ENCODE measurements at regions not wholly inside any gene's neighbourhood (a gene's known extent, or its start where the extent isn't known, plus 50 kb on each side); places are given as distances from the start of the nearest gene placed in this dataset.

DNA sequence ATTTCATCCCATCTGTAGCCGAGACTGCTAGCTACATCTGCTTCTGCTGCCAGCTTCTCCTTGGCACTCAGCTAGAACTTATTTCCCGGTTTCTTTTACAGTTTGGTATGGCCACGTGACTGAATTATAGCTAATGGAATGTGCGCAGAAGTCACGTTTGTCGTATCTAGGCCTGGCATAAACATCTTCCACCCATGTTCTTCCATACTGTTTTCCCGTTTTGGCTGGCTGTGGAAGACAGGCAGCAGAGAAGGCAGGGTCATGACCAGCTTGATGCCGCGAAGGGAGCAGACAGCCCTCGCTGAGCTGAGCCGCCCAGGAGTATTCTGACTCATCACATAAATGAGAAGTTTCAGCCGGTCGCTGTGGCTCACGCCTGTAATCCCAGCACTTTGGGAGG is 186.7 kb downstream of the RFC3 start:
- DNase-seq = no peak

DNA sequence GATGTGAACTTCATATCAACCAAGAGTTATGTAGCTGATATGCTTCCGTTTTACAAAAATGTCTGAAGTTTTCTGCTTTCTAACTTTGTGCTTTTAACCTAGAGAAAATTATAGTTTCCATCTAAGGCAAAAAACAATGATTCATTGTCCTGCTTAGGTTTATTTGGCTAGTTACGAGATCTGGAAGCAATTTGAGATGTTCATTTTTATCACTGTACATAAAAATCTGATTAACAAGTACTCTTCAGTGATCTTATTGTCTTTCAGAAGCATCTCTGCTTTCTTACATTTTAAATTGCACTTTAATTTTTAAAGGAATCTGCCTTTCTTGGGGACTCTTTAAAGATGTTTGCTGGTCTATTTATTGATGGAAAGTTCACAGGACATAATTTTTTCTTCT is 188.1 kb downstream of the RFC3 start:
- no peak for DNase-seq

DNA sequence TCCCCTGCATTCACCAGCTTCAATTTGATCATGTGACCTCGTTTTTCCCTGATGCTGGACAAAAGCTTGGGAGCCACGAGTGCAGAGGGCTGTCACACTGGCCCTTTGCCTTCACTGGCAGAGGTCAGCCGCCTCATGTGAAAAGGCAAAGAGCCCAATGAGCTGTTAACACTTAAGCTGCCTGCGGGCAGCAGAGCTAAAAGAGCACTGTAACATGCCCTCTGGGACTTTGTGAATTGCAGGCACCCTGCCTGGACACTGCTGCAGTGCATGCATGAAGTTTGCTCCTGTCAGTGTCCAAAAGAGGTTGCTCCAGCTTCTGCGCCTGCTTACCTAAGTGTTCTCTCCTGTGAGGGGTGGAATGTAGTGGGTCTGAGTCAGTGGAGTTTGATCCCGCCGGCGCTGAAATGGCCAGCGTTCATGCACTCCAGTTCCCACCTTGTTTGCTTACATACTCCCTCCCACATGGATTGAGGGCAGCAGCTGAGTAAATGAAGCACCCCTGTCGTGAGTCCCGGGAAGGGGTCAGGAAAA is 193.7 kb downstream of the RFC3 start:
- no peak for DNase-seq

DNA sequence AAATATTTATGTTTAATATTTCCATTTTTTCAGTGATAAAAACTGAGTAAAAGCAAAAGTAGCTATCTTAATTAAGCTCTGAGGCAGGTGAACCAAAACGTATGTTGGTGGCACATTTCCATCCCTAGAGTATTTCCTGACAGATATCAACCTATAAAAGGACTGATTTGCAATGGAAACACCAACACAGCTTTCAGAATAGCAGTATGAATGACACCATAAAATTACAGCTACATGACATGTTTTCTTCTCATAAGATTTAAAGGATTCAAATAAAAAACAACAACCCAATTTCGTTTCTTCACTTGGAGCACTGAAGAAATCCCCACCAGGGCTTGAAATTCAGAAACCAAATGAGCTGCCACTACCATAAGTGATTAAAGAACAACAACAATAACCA is 194.4 kb downstream of the RFC3 start:
- DNase-seq = no peak

DNA sequence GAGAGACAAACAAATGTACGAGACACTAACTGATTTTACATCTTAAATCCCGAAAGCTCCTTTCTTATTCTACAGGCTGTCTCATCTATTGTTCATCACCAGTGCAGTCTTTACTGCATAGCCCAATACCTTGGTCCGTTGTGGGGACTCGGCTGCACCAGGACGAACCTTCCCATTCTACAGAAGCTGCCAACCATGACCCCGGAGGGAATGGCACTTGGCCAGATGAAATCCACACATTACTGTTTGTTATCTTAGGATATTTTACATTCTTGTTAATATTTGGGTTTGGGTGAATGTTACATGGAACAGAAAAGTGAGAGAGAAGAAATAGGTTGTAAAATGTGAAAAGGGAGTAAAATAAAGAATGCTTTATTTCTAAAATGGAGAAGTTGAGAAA is 195.1 kb downstream of the RFC3 start:
- DNase-seq = no peak

DNA sequence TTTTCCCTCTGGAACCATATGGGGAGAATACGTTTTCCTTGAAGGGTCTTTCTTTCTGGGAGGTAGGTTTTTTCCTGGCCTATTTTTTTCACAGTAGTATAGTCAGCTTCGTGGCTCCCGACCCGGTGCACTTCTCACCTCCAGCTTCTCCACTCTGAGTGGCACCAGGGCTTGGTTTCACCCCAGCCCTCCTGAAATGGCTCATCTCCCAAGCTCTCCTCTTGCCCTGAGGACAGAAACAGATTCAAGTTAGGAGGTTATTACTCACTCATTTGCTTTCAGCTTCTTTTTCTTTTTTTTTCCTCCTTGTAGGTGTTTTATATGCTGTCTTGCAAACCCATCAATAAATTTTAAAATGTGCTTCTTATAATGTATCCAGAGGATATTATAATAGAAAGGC is 199.3 kb downstream of the RFC3 start:
- no peak for DNase-seq

DNA sequence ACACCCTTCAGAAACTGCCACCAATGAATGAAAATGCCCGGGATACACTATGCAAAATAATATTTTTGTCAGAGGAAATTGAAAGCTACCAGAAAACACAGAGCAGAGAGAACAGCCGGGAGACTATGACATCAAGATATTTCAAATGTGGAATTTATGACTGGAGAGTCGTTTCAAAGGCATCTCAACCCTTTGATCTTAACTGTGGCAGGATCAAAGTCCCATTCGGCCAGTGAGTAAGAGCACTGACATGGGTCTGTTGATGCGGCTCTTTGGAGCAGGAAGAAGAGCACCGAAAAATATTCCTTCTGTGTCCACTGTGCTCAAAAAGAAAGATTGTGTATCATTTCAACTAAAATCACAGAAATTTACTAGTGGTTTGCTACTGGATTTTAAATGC is 201.9 kb downstream of the RFC3 start:
- no peak for DNase-seq

DNA sequence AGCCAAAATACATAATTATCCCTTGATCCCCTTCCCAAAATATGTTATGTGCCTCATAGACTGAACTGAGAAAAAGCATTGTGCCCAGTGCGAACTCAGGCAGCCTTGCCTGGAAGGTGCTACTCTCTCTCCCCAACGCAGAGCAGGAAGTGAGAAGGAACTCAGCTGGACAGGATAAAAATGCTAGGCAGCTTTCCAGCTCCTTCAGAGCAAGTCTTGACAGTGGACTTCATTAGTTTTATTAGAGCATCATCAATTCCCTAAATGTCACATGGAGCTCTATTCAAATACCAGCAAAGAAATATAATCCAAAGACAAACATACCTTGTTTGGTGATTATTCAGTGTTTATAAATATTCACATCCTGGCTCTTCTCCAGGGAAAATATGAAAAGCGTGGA is 202.4 kb downstream of the RFC3 start:
- no peak for DNase-seq

DNA sequence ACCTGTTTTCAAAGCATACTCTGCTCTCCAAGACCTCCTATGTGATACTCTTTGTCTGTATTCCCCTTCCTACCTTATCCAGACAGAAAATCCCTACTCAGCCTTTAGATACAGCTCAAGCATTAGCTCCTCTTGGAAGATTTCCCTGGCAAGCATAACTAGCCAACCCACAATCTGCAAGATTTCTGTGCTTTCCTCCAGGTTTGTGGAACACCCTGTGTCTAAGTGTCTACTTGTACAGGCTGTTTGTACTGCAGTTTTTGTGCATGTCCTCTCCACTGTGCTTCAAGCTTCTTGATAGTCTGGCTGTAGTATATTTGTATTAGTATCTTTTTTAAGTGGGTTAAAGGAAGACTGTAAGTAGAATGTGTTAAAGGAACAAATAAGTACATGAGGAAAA is 203.7 kb downstream of the RFC3 start:
- DNase-seq = no peak

DNA sequence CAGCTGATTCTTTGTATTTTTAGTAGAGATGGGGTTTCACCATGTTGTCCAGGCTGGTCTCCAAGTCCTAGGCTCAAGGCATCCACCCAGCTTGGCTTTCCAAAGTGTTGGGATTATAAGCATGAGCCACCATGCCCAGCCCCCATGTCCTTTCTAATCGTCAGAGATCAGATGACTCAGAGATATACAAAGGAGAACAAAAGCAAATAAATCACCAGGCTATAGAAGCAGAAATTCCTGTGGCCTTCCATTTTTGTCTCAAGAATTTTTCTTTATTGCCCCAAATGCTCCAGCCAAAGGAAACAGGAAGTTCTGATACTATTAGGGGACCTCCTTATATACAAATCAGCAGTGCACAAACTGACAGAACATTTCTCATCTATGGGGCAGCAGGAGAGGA is 207.8 kb downstream of the RFC3 start:
- DNase-seq = no peak

DNA sequence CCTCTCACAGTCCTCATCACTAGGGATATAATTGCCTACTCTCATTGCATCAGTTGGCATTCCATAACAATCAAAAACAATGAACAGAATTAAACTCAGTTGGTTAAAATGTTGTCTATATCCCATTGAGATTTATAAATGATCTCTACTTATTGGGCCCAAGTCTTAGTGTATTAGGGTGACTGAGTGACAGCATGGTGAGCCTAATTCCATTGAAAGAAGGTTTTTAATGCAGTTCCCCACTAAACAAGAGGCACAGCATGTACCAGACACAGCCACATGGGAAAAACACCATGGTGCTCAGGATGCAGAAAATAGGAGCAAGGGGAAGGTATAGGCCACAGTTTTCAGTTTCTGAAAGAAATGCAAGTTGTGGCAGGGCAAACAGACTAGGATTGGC is 208.4 kb downstream of the RFC3 start:
- no peak for DNase-seq

DNA sequence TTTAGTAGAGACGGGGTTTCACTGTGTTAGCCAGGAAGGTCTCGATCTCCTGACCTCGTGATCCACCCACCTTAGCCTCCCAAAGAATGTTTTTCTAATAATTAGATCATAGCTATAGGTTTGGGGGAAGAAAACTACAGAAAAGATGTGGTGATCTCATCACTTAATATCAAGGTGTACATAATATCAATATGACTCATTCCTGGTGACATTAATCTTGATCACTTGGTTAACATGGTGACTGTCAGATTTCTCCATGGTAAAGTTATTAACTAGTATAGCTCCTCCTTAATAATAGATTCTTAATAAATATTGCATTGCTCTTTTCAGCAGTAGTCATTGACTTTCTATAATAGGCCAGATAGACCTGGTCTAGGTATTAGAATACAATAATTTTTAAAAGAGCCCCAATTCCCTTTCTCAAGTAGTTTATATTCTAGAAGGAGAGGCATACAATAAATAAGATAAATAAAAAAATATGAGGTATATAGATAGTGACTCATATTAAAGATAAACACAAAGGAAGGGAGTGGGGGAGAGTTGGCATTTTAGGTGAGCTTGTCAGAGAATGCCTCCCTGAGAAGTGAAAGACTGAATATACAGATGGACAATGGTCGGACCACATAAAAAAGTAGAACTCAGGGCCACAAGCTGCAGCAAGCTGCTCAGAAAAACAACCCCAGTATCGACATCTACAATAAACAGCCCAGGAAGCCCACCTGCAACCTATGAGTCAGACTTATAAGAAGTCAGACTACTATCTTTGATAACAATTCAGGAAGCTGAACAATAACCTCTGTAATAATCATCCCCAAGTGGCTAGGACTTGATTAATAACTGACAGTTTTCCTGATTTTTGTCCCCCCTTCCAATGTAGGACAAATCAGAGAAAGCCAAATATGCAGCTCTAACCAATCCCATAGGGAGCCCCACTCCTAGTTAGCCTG is 210.8 kb downstream of the RFC3 start:
- no peak for DNase-seq

DNA sequence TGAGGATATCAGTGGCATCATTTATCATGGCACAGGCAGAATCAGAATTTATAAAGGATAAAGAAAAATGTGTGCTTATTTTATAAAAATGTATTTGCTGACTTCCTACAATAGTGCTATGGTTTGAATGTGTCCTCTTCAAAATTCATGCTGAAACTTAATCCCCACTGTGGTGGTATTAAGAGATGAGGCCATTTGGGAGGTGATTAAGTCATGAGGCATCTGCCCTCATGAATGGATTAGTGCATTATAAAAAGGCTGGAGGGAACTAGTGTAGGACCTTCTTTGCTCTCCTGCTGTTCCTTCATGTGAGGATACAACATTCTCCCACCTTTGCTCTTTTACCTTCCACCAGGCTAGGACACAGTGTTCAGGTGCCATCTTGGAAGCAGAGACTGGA is 212.8 kb downstream of the RFC3 start:
- DNase-seq = no peak

DNA sequence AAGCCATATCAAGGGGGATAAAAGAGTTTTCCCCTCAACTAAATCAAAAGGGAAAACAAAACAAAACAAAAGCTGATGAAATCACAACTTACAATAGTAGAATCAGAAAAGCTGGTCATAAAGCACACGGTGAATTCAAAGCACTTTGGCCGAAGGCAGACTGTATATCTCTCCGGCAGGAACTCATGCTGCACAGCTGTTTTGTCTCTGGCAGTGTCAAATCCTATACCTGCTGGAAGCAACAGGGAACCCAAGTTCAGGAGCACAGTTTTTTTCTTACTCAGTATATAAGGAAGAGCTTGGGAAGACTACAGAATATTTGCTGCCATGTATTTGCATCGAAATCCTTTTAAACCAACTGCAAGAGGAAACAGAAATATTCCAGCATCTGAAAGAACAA is 213.7 kb downstream of the RFC3 start:
- no peak for DNase-seq

DNA sequence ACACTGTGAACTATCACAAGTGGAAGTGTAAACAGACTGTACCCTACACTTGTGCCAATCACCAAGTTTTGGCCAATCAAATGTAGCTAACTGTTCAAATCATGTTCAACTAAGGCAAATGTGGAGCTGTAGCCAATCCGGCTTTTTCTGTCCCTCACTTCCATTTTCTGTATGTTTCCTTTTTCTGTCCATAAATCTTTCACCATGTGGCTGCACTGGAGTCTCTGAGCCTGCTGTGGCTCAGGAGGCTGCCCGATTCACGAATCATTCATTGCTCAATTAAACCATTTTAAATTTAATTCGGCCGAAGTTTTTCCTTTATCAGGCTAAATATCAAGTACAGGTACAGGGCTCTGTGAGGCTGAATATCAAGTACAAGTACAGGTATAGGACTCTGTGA is 216.5 kb downstream of the RFC3 start:
- DNase-seq = no peak

DNA sequence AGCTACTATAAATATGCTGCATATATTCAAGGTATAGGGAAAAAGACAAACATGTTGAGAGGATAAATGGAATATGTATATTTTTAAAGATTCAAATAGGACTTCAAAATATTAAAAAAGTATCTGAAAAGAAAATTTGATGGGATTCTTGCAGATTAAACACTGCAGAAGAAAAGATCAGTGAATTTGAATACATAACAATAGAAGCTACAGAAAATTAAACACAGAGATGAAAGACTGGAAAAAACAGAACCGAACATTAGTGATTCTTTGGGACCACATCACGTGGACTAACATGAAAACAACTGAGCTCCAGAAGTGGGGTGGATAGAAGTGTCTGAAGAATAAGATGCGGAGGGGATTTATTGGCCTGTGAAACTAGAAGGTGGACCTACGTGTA is 217.2 kb downstream of the RFC3 start:
- DNase-seq = no peak

DNA sequence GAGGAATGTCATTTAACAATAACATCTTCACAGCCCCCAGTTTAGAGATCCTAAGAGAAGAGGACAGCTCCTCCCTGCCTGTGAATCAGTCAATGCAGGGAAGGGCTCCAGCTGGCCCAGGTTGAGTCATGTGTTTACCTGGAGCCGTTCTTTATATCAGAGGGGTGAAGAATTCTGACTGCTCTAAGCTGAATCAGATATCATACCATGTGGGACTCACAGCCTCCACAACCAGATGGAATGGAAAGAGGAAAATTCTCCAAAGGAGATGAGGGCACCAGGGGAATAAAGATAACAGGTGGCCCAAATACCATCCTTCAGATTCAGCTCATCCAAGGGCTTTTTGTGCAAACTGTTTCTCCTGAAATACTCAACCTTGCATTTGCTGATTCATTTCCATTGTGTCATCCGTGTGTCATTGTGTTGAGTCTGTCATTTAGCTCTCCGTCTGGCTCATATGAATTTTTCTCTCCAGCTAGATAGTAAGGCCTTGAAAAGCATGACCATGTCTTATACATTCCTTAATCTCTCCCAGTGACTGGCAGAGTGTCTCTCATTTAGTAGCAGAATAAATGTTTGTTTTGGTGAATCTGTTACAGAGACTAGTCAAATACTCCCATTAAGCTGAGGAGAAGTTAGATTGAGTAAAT is 217.9 kb downstream of the RFC3 start:
- DNase-seq = no peak

DNA sequence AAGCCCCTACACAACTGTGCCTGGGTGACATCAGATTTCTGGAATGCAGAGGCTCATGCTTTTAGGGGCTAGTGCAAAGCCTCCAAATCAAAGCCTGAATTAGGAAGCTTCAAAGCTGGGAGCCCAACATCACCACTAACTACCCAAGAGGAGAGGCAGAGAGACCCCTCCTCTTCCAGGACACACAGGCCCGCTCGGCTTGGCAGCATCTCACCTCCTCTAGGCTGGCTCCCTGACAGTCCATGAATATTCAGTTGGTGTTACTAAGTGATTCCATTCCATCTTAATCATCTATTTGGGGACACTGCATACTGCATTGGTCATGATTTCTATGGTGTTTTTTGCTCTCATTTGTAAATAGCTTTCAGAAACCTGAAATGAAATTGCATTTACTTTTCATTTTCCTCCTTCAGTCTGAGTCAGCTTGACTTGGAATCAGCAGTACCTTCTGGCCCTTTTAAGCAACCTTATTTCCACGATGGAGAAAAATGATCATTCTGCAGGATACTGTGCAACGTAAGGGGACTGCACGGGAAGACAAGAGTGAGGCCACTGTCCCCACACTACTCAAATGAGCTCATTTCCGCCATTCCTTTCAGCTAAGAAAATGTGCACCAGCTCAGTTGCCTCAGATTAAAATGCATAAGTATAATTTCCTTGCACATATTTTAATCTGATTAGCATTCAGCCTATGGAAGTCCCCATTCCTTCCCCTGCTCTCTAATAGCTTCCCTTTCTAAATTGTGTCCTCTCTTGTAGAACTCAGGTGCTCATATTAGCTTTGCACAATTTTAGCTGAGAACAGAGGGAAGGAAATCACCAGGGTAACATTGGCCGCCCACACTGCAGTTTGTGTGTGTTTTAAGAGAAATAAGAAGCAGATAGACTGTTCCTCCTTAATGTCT is 219.9 kb downstream of the RFC3 start:
- DNase-seq = no peak

DNA sequence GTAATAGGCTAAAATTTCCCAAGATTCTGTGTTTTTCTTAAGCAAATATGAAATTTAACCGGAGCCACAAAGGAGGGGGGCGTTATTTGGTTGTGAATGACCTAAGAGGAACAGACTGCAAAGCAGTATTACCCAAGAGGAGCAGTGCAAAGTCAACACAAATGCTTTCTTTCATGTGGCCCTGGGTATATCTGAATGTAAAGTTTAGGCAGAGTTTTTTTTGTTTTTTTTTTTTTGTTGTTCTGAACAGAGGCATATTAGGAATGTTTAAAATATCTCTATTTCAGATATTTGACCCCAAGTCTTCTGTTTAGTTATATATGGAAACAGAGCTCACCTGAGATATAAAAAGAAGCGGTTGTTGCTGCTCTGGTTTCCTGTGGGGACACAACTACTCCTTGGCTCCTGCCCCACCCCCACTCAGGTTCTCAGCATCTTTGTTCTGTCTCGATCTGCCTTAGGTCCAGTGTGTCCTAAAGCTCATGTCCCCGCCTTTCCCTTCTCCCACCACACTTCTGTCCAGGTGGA is 220.7 kb downstream of the RFC3 start:
- DNase-seq = no peak

DNA sequence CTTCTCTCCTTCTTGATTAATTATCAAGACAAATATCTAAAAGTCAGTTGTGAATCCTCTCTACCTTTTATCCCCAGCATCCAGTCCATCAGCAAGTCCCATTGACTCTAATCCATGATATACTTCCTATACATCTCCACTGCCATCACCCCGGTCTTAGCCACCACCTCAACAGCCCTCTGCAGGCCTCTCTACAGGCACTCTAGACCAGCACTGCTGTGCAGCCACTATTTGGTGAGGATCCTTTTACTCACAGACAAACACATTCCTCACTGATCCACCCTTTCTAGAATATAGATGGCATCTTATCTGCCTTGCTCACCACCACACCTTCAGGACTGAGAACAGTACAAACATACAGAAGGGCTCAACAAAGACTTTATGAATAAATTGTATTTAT is 221.7 kb downstream of the RFC3 start:
- no peak for DNase-seq

DNA sequence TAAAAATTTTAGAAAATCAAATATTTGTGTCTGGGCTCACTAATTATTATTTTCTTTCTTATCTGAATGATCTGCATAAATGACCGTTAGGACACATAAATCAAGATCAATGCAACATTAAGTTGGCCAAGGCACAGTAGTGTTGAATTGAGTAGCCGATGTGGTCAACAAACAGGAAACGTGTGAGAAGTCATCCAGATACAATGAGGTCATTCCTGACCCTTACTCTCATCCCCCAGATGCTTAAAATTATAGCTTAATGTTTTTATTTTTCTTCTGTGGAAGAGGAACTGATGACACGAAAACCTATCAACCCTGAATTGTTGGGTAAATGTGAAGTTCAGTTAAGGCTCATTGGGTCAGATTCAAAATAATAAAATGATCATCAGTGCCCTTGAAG is 222.9 kb downstream of the RFC3 start:
- no peak for DNase-seq

DNA sequence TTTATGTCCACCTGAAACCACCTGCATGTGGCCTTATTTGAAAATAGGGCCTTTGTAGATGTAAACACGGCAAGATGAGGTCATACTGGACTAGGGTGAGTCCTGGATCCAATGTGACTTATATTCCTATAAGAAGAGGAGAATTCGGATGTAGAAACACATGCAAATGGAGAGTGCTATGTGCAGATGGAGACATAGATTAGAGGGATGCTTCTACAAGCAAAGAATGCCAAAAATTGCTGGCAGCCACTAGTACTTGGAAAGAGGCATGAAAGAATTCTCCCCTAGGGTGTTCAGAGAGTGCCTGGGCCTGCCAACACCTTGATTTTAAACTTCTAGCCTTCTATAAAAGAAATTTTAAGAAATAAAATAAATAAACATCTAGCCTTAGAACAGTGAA is 226.1 kb downstream of the RFC3 start:
- no peak for DNase-seq

DNA sequence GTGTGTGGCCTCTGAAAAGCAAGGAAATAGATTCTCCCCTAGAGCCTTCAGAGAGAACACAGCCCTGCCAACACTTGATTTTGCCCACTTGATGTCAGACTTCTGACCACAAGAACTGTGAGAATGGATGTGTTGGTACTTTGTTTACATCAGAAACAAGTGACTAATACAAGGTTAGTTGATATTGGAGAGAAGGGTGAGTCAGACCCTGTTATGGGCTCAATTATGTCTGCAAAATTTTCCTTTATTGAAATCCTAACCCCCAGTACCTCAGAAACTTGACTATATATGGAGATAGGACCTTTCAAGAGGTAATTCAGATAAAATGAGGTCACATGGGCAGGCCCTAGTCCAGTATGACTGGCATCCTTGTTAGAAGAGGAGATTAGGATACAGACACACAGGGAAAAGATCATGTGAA is 226.7 kb downstream of the RFC3 start:
- DNase-seq = no peak
